ENCODE measurements at regions not wholly inside any gene's neighbourhood (a gene's known extent, or its start where the extent isn't known, plus 50 kb on each side); places are given as distances from the start of the nearest gene placed in this dataset.

DNA sequence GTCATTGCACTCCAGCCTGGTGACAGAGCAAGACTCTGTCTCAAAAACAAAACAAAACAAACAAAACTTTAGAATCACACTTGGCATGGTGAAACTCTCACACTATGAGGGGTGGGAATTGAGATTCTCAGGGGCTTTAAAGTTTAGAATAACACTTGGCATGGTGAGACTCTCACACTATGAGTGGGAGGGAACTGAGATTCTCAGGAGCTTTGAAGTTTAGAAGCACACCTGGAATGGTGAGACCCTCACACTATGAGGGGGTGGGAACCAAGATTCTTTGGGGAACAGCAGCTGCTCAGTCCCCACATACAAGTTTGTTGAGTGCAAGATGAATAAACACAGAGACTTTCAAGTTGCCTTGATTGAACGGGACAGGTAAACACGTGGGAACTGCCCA lies 149.4 kb downstream of the HSD17B3 start:
- ChIA-PET CTCF (interaction anchor here (0.8 kb wide), 1 partner anchor 9 kb away, joined by 4 read pairs; no protein-coding TSS in a partner anchor), POLR2A (no interaction called here)
- H4K20me1 ChIP-seq (replicated peaks; ENCODE audit: control insufficient read depth, extremely low read depth, insufficient read depth, low read length) = no peaks in the 10 kb centered on the region
- FAIRE-seq (no peak), DNase-seq (ENCODE audit: low read depth, low spot score) (no peak)
- H2AFZ ChIP-seq (ENCODE audit: low read depth, low read length) = no peak overlapping the region
- intact Hi-C loops (cut with micrococcal nuclease) = no loop called here
- TF ChIP-seq JUN (IDR thresholded peaks at IDR 0.05; ENCODE audit: borderline replicate concordance, insufficient read depth, insufficient read length, low read depth) (no peak), EZH2 (IDR thresholded peaks at IDR 0.05; ENCODE audit: borderline replicate concordance, low read depth, low read length, severe bottlenecking) (no peak), GATA2 (IDR thresholded peaks at IDR 0.05; ENCODE audit: insufficient read depth, insufficient read length, low read depth, low read length) (no peak), POLR2A (IDR thresholded peaks at IDR 0.05; ENCODE audit: low read depth, low read length) (no peak), MYC (IDR thresholded peaks at IDR 0.05; ENCODE audit: low read depth, low read length) (no peak), FOS (IDR thresholded peaks at IDR 0.05; ENCODE audit: borderline replicate concordance, insufficient read depth, low read length) (no peak), MAX (IDR thresholded peaks at IDR 0.05; ENCODE audit: insufficient read depth, insufficient read length) (no peak), POLR2AphosphoS5 (IDR thresholded peaks at IDR 0.05; ENCODE audit: insufficient read depth, low read depth, low read length) (no peak)
- TF ChIP-seq, protein P1, sequence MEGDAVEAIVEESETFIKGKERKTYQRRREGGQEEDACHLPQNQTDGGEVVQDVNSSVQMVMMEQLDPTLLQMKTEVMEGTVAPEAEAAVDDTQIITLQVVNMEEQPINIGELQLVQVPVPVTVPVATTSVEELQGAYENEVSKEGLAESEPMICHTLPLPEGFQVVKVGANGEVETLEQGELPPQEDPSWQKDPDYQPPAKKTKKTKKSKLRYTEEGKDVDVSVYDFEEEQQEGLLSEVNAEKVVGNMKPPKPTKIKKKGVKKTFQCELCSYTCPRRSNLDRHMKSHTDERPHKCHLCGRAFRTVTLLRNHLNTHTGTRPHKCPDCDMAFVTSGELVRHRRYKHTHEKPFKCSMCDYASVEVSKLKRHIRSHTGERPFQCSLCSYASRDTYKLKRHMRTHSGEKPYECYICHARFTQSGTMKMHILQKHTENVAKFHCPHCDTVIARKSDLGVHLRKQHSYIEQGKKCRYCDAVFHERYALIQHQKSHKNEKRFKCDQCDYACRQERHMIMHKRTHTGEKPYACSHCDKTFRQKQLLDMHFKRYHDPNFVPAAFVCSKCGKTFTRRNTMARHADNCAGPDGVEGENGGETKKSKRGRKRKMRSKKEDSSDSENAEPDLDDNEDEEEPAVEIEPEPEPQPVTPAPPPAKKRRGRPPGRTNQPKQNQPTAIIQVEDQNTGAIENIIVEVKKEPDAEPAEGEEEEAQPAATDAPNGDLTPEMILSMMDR (IDR thresholded peaks at IDR 0.05; ENCODE audit: extremely low read depth in 1 of 2, insufficient read depth in 1 of 2, low read depth in 1 of 2, low read length in 2 of 2) = no peak
- dilution Hi-C loops (cut with MboI; ENCODE audit: extremely low pct_ligation_motif_present, low sequenced_read_pairs) = no loop called here
- no peaks in the 10 kb centered on the region for H3K36me3 ChIP-seq (ENCODE audit: control insufficient read depth in 2 of 2, extremely low read depth in 1 of 2, insufficient read depth in 2 of 2, low read length in 2 of 2)
- peaks cover 0 to 5% of the 10 kb centered on the region in 2 experiments for H3K27me3 ChIP-seq (ENCODE audit: control insufficient read depth in 2 of 2, insufficient read depth in 2 of 2, low read length in 2 of 2)
- no peak overlapping the region for H3K4me2 ChIP-seq (ENCODE audit: insufficient read depth, low read length)
- no TSS peak for BruUV-seq (replicated peaks)
- H3K9ac ChIP-seq (replicated peaks; ENCODE audit: extremely low read depth, insufficient read depth, low read length) = no peak overlapping the region
- H3K4me3 ChIP-seq (replicated peaks in 1 of 3; ENCODE audit: insufficient read depth in 1 of 3, low read depth in 1 of 3, low read length in 3 of 3) = no peak overlapping the region
- no peaks in the 10 kb centered on the region for H3K4me1 ChIP-seq (ENCODE audit: control insufficient read depth, extremely low read depth, insufficient read depth, low read length)
- no peaks in the 10 kb centered on the region for H3K79me2 ChIP-seq (ENCODE audit: control insufficient read depth, insufficient read depth, low read length)
- H3K27ac ChIP-seq (ENCODE audit: insufficient read depth, low read depth, low read length) = no peak overlapping the region
- H3K9me1 ChIP-seq (replicated peaks; ENCODE audit: control insufficient read depth, extremely low read depth, insufficient read depth, low read length) = no peaks in the 10 kb centered on the region
- no peaks in the 10 kb centered on the region for H3K9me3 ChIP-seq (replicated peaks; ENCODE audit: control insufficient read depth, insufficient read depth, low read length)

Data from endothelial cell of umbilical vein (primary cell).